ENCODE measurements at regions not wholly inside any gene's neighbourhood (a gene's known extent, or its start where the extent isn't known, plus 50 kb on each side); places are given as distances from the start of the nearest gene placed in this dataset.
"Not testable (repeated sequence)": the region's sequence is repeated elsewhere in the genome, so short reads cannot be mapped to it uniquely, and the experiment has no call there.

DNA sequence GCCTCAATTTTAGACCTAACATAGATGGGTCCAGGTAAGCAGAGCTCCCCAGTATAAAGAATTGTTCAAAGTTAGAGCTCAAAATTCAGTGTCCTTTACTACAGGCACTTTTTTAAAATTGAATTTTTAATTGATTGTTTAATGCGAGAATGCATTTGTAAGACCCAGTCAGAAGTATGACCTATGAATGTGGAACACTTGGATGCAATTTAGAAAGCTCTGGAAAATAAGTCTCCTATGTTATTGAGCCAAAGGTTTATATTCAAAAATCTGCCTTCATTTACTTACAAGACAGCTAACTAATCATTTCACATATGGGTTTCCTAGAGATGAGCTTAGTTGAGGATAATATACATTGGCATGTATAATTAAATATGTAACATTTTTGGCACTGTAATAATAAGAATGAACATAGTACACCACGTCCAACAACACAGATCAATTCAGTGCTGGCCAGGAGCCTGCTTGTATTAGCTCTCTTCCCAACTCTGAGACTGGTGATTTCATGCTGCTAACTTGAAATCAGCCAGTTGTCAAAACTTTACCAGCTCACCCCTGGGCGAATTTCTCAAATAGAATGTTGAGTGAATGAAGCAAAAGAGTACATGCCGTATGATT, 197.2 kb upstream of the NPY2R start:
- no peak overlapping the region for H3K4me3 ChIP-seq (ENCODE audit: low read length)
- DNase-seq (ENCODE audit: low read depth, low spot score) = no peak

DNA sequence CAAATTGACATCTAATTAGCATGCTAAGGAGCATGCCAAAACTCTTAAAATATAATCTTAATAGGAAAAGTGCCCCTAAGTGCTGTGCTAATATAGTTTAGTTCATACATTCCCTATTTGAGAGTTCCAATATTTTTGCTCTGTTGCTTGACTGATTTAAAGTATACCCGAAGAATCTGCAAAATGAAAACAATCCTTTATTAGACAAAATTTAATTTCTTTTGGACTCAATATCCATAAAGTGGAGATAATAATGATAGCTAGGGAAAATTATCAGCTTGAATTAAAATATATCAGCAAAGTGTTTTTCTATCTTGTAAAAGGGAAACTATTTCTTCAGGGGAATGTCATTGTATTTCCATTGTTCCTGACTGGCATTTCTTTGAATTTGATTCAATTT, 196.0 kb upstream of the NPY2R start:
- no peak for DNase-seq (ENCODE audit: low read depth, low spot score)
- no peak overlapping the region for H3K4me3 ChIP-seq (ENCODE audit: low read length)

DNA sequence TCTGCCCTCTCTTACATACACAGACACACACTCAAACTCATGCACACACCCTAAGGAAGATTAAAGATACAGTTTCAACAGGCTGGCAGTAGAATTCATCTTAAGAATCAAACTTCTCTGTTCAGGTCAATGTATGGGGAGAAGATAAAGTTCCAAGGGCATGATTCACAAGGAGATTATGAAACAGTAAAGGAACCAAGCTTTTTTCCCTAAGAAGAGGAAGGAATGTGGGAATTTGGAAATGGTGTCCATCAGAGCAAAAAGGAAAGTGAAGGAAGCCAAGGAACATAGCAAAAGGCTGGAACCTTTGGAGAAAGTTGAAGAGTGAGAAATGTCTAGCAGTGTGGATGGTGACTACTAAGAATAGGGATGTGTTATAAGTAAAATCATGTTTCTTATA, 191.0 kb upstream of the NPY2R start:
- H3K4me3 ChIP-seq (ENCODE audit: low read length) = no peak overlapping the region
- DNase-seq (ENCODE audit: low read depth, low spot score) = no peak

DNA sequence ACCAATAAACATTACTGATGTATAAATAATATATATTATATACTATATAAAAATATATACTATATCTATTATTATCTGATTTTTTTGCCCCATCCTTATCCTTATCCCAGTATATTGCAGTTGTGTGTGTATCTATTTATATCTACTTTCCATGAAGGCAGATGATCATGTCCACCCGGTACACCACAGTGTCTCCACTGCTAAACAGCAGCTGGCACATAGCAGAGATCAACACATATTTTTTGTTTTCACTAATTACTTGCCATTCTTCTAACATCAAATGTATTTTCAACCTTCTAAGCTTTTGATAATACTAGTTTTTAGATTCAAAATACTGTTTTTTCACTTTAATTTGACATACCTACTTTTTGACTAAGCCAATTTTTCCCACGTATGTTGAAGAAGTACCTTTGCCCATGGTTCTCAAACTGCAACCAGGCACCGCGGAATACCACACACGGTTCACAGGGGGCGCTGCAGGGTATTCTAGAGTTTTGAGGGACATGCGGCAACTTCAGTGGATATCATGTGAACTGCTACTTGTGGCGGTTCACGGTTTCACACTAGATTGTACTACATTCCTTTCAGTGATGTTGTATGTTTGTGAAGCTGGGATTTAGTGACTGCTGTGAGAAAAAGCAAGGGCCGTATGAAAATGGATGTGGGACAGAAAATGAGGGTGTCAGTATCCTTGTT, 182.5 kb upstream of the NPY2R start:
- peak; percentile 15 for DNase-seq (ENCODE audit: low read depth, low spot score)

DNA sequence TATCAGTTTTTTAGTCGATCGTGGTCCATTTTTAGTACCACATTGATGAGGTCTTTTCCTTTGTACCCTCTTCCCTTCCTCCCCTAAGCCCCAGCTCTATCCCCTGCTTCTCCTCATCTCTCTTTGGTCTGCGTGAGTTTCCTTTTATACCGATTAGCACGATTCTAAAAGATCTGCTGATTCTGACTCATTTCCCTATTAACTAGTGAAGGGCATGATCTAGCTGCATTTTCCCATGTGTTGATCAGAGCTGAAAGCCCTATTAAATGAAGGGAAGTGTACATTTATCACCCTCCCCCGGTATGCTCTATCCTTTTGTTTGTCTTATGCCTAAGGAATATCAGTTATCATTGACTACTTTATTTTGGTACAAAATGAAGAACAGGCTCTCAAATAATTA, 181.7 kb upstream of the NPY2R start:
- H3K4me3 ChIP-seq (ENCODE audit: low read length) = no peak overlapping the region
- DNase-seq (ENCODE audit: low read depth, low spot score) = no peak

More for the DNA sequence above, 182.5 kb upstream of the NPY2R start:
- no peak overlapping the region for H3K4me3 ChIP-seq (ENCODE audit: low read length)

DNA sequence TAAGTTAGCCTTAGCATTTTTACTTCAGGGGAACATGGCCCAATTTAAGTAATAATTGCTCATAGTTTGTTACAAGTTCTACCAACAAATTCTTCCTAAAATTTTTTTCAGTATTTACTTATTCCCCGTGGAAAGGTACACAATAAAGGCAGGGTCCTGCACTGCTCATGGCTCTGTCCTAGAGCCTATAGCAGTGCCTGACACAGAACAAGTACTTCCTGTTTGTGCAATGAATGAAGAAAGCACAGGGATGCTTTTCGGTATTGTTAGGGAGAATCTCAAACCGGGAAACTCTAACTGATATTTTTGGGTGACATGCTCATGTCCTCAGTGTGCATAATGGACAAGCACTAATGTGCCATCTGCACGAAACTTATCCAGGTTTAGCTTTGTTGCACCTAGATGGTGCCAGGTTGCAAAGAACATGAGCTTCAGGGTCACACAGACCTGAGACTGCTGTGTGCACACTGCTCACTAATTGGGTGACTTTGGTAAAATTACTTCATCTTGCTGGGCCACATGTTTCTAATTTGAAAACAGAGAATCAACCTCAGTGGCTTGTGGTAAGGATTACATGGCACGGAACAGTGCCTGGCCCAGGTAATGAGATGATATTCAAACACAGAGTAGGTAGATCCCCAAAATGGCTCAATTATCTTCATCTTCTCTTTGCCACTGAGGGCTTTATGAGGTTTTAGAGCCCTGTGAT, 175.8 kb upstream of the NPY2R start:
- no peak overlapping the region for H3K4me3 ChIP-seq (ENCODE audit: low read length)
- no peak for DNase-seq (ENCODE audit: low read depth, low spot score)

DNA sequence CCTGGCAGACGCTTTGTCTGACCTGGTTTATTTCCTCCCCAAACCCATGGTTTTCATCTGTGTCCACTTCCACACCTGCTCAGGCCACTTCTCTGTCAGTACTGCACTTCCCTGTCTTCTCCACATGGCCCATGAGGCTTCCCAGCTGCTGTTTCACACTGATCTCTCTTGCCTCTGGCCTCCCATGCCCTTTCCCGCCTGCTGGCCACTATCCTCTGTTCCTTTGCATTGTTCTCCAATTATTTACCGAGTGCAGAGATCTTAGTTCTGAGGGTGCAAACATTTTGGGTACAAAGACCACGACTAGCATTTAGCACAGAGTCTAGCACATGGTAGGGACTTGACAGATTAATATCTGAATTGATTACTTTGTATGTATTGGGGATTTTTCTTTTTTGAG, 174.8 kb upstream of the NPY2R start:
- no peak overlapping the region for H3K4me3 ChIP-seq (ENCODE audit: low read length)
- DNase-seq (ENCODE audit: low read depth, low spot score) = no peak

DNA sequence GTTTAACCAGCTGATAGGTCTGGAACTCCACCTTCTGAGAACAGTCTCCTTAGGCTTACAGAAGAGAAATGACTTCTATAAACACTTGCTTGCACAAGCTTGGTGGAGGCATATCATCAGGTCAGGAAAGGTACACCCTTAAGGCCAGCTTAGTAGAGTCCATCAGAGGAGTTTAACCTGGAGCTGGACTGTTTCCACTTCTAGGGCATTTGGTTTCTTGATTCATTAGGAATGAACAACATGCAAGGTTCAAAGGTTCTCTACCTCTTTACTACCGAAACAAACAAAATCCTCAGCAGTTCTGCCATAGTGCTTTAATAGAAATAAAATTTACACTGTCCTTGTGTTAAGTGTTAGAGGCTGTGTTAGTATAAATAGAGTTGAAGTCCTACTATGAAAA, 171.4 kb upstream of the NPY2R start:
- no peak overlapping the region for H3K4me3 ChIP-seq (ENCODE audit: low read length)
- no peak for DNase-seq (ENCODE audit: low read depth, low spot score)

DNA sequence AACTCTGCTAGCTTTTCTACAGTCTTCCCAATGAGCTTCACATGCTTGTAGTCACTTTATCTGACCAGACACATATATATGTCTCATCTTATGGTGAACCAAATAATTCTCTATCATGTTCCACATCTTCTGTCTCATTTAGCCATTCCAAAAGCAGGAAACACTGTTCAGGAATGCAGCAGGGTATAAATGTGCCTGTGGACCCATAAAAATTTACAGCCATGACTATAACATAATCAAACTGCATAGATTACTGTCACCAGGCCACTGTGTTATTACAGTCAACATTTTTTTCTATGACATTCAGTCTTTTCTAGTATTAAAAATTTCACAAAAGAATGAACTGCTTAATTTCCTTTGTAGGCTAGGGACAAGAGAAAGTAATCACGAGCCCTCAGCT, 170.0 kb upstream of the NPY2R start:
- no peak for DNase-seq (ENCODE audit: low read depth, low spot score)

DNA sequence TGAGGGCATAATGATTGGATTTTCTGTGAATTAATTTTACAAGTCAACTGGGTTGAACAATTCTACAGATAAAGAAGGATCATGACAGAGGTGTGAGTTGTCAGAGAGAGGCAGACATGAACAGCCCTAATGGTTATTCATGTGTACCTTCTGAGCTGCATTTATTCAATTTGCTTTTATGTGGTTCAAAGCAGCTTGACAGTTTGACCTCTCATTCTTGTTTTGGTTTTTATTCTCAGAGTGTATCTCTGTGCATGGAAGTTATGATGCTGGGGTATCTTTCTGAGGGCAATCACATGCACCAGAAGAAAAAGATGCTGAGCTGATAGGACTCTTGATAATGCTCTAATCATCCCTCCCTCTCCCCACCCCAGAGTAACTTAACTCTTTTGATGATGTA, 169.3 kb upstream of the NPY2R start:
- no peak overlapping the region for H3K4me3 ChIP-seq (ENCODE audit: low read length)
- no peak for DNase-seq (ENCODE audit: low read depth, low spot score)

More for the DNA sequence above, 170.0 kb upstream of the NPY2R start:
- no peak overlapping the region for H3K4me3 ChIP-seq (ENCODE audit: low read length)

DNA sequence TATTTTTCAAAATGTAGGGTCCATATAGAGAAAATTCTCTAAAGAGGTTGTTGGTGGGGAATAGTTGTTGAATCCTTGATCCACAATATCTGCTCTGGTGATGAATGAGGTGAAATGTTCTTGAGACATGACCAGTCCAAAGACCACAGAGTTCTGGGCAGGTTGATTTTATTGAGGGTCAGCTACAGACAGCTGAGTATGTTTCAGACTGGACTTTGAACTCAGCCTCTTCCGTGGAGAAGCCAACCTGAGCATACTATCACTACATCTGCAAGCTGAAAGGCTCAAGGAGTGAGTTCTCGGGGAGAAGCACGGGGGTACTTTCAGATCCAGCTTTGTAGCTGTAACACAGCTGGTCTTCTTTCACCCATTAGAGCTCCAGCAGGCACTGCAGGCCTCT, 168.4 kb upstream of the NPY2R start:
- no peak overlapping the region for H3K4me3 ChIP-seq (ENCODE audit: low read length)
- no peak for DNase-seq (ENCODE audit: low read depth, low spot score)

DNA sequence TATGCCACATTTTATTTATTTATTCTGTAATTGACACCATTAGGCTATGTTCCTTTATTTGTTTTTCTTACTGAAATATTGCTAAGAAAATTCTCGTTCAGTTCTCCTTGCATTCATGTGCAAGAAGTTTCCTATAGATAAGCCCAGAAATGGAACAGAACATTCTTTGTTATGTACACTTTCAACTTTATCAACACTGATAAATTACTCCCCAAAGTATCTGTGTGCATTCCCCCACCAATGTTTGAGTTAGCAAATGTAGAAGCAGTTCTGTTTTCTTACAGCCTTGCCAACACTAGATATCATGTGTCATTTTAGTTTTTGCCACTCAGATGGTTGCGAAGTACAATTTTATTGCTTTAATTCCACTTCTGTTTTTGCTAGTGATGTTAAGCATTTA, 166.4 kb upstream of the NPY2R start:
- H3K4me3 ChIP-seq (ENCODE audit: low read length) = no peak overlapping the region
- DNase-seq (ENCODE audit: low read depth, low spot score) = no peak

DNA sequence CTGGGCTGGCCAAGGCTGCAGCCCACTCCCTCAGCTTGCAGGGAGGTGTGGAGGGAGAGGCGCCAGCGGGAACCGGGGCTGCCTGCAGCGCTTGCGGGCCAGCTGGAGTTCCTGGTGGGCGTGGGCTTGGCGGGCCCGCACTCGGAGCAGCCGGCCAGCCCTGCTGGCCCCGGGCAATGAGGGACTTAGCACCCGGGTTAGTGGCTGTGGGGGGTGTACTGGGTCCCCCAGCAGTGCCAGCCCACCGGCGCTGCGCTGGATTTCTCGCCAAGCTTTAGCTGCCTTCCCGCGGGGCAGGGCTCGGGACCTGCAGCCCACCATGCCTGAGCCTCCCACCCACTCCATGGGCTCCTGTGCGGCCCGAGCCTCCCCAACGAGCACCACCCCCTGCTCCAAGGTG, 164.2 kb upstream of the NPY2R start:
- not testable (repeated sequence) for DNase-seq (ENCODE audit: low read depth, low spot score); H3K4me3 ChIP-seq (ENCODE audit: low read length)

DNA sequence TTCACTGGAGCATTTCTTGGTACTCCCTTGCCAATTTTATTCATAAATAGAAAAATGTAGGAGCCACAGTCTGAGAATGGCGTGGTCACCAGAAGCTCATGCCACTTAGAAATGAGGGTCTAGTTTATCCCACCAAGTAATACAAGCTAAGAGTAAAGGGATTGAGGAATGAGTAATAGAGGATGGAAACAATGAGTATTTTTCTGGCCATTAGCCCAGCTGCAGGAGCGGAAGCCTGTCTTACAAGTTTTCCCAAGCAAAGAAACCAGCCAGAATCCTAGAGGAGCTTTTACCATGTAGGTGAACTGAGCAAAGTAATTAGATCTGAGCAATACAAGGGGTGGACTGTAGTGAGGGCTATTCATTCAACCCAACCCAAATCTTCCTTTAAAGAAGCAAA, 160.7 kb upstream of the NPY2R start:
- no peak overlapping the region for H3K4me3 ChIP-seq (ENCODE audit: low read length)

DNA sequence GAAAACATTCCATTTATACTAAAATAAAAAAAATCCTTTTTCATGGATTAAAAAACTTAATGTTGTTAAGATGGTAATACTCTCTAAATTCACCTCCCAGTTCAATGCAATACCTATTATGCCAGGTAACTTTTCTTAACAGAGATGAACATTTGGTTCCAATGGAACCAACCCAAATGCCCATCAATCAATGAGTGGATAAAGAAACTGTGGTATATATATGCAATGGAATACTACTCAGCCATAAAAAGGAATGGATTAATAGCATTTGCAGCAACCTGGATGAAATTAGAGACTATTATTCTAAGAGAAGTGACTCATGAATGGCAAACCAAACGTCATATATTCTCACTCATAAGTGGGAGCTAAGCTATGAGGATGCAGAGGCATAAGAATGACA, 154.4 kb upstream of the NPY2R start:
- DNase-seq (ENCODE audit: low read depth, low spot score); H3K4me3 ChIP-seq (ENCODE audit: low read length): not testable (repeated sequence)

More for the DNA sequence above, 160.7 kb upstream of the NPY2R start:
- no peak for DNase-seq (ENCODE audit: low read depth, low spot score)

DNA sequence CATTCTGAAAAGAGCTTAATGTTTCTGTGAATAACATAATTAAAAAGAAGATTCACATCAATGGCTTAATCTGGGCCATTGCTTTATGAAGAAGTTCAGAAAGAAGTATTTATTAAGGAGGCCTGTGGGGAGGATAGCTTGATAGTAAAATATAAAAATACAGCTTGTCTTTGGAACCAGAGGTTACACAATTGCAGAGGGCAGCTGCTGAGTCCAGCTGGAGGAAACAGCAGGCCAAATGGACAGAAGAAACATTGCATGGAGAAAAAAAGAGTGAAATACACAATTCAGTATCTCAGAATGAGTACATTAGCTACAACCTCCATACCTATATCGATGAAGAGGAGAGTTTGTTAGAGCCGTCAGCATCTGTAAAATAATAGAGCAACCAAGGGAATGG, 148.0 kb upstream of the NPY2R start:
- no peak for DNase-seq (ENCODE audit: low read depth, low spot score)
- H3K4me3 ChIP-seq (ENCODE audit: low read length) = no peak overlapping the region

DNA sequence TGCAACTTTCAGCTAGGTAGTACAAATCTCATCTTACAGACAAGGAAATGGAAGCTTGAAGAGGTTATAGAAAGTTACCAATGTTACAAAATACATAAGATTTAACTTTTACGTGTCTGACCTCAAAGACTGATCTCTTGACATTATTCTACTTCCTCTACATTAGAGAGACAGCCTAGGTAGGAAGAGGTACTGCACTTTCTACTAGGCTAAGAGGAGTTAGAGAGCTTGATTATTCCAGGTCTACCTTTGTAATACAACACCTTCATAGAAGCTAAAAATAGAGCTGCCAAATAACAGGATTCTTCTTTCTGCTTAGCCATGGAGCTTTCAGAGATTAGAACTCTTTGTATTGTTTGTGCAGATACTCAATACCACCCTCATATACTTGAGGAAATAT, 147.6 kb upstream of the NPY2R start:
- DNase-seq (ENCODE audit: low read depth, low spot score) = no peak
- H3K4me3 ChIP-seq (ENCODE audit: low read length) = no peak overlapping the region

DNA sequence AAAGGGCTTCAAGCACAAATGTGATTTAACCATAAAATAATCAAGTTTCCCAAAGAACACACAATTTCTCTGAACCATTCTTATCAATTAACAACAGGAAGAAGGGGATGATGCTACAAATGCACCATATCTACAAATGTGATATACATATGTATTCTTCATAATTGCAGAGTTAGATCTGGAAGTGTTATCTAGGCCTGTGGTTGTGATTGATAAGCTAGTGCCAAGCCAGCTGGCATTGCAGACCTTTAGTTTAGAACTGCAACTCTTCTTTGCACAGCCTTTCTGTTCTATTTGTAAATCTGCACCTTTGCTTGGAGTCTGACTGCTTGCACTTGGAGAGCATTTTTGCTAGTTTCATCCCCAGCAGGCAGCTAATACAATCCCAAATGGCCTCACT, 145.5 kb upstream of the NPY2R start:
- H3K4me3 ChIP-seq (ENCODE audit: low read length) = no peak overlapping the region
- DNase-seq (ENCODE audit: low read depth, low spot score) = no peak

DNA sequence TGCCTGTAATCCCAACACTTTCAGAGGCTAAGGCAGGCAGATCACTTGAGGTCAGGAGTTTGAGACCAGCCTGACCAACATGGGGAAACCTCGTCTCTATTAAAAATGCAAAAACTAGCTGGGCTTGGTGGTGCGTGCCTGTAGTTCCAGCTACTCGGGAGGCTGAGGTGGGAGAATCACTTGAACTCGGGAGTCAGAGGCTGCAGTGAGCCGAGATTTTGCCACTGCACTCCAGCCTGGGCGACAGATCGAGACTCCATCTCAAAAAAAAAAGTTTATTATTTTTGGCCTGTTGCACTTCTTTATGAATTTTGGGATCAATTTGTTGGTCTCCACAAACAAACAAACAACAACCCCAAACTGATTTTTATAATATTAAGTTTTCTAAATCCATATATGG, 143.5 kb upstream of the NPY2R start:
- H3K4me3 ChIP-seq (ENCODE audit: low read length) = not testable (repeated sequence)

DNA sequence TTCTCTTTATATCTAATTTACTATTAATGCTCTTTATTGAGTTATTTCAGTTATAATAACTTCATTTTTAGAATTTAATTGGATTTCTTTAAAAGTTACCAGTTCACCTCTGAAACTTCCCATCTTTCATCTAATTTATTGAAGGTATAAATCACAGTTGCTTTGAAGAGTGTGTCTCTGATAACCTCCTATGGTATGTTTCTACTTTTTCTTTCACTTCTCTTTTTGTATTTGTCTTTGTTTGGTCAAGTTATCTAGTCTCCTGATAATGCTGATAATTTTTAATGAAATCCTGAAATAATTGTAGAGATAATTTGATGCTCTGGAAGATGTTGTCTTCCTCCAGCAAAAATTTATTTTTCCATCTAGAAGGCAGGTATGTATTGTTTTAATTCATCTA, 141.6 kb upstream of the NPY2R start:
- no peak overlapping the region for H3K4me3 ChIP-seq (ENCODE audit: low read length)
- DNase-seq (ENCODE audit: low read depth, low spot score) = no peak

More for the DNA sequence above, 143.5 kb upstream of the NPY2R start:
- DNase-seq (ENCODE audit: low read depth, low spot score) = not testable (repeated sequence)

DNA sequence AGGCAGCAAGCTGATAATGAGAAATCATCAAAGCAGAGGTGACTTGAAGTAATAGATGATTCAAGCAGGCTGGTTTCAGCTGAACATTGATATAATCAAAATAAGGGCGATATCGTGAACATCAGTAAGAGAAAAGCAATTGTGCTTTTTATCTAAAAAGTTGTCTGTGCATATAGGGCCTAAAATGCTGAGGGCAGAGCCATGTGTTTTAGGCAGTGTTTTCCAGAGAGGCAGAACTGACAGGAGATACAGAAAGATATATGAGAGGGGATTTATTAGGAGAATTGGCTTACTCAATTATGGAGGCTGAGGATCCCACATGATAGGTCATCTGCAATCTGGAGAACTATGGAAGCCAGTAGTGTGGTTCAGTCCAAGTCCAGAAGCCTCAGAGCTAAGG, 136.5 kb upstream of the NPY2R start:
- H3K4me3 ChIP-seq (ENCODE audit: low read length) = no peak overlapping the region
- no peak for DNase-seq (ENCODE audit: low read depth, low spot score)

All from Jurkat, Clone E6-1 (cell line).